SW 1271 (cell line): ENCODE measurements at regions not wholly inside any gene's neighbourhood (a gene's known extent, or its start where the extent isn't known, plus 50 kb on each side); places are given as distances from the start of the nearest gene placed in this dataset.
"Not testable (repeated sequence)": the region's sequence is repeated elsewhere in the genome, so short reads cannot be mapped to it uniquely, and the experiment has no call there.

ENCODE experiments used
- DNase-seq, 2 experiments: peaks; one replicate each; lab custom pipeline; 2025; lab: John Stamatoyannopoulos, UW

DNA sequence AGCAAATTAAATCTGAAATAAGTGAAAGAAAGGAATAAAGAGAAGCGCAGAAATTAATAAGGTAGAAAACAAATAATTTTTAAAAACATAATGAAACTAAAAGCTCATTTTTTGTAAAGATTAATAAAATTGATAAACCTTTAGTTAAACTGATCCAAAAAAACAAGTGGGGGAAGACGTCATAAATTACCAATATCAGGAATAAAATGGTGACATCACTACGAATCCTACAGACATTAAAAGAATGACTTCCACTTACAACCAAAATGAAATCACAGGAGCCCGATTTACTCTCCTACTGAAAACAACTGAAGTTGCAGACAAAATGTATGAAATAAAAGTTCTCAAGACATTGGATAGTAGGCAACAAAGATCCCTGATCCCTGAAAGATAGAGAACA is 68.1 kb upstream of the IFFO2 start:
- no peak for DNase-seq

DNA sequence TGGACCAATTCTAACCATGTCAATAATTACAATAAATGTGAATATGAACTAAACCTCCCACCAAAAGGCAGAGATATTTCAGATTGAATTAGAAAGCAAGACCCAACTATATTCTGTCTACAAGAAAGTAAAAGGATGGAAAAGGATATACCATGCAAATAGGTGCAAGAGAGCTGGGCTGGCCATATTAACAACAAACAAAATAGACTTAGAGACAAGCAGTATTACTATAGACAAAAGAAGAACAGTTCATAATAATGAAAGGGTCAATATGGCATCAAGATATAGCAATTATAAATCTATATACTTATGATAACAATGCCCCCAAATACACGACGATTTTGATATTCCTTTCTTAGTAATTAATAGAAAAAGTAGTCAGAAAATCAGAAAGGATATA is 67.3 kb upstream of the IFFO2 start:
- DNase-seq: no peak

DNA sequence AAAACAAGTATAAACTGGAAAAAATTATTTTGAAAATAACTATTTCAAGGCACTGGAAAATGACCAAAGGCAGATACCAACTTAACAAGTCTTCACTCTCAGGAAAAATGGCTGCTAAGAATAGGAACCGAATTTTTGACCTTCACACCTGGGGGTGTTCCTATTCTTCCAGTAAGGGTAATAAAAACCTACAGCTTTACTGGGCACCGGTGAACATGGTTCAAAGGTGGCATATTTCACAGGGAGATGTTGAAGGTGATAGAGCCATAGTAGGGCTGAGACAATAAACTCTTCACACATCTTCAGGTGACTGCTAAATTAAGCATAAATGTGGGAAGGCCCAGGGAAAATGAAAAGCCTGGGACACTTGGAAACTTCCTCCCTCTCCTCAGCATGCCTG is 65.4 kb upstream of the IFFO2 start:
- DNase-seq: no peak

DNA sequence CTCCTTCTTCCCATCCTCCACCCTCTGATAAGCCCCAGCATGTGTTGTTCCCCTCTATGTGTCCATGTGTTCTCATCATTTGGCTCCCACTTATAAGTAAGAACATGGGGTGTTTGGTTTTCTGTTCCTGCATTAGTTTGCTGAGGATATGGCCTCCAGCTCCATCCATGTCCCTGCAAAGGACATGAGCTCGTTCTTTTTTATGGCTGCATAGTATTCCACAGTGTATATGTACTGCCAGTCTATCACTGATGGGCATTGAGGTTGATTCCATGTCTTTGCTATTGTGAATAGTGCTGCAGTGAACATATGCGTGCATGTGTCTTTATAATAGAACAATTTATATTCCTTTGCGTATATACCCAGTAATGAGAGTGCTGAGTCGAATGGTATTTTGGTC is 62.8 kb upstream of the IFFO2 start:
- DNase-seq: not testable (repeated sequence)

DNA sequence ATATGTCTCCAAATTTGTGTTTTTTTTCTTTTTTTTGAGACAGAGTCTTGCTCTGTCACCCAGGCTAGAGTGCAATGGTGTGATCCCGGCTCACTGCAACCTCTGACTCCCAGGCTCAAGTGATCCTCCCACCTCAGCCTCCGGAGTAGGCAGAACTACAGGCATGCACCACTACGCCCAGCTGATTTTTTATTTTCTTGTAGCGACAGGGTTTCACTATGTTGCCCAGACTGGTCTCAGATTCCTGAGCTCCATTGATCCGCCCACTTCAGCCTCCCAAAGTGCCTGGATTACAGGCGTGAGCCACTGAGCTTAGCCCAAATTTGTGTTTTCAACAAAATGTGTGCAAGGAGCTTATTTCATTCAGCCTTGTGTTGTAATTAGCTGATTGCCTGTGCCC is 59.0 kb upstream of the IFFO2 start:
- DNase-seq: no peak

DNA sequence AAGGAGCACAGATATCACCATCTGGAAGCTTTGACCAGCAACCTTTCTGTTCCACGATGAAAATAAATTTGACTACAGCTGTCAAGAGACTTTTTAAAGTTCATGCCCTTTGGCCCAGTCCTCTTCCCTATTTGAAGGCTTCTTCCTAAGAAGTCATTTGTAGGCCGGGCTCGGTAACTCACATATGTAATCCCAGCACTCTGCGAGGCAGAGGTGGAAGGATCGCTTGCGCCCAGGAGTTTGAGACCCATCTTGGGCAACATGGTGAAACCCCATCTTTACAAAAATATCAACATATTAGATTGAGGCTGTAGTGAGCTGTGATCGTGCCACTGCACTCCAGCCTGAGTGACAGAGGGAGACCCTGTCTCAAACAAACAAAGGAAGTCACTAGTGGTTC is 58.3 kb upstream of the IFFO2 start:
- no peak for DNase-seq

DNA sequence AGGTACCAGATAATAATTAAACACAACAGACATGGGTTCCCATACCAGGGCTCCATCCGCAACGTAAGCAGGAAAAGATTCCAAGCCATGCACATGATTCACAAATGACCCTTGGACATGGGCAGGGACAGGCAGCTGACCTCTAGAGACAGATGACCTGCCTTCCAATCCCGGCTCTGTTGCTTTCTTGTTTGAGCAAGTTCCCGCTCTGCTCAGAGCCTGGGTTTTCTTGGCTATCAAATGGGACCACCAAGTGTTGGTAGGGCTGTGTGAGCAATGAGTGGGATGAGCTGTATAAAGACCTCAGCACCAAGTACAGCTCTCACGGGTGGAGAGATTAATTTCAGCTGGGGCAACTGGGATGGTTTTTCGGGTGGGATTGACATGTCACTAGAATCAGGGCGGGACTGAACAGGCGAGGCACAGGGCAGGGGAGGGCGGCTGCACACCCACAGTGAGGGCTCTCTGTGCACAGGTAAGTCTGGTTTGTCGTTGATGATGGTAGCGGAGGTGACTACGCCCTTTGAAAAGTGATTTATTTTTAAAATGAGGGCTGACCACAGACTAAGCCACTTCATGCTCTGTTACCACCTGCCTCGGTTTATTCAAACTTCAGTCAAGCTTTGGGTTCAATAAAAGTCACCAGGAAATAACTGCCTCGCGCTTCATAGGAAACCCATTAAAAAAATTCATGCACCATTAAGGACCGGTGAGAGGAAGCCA is 57.5 kb upstream of the IFFO2 start:
- DNase-seq: no peak

DNA sequence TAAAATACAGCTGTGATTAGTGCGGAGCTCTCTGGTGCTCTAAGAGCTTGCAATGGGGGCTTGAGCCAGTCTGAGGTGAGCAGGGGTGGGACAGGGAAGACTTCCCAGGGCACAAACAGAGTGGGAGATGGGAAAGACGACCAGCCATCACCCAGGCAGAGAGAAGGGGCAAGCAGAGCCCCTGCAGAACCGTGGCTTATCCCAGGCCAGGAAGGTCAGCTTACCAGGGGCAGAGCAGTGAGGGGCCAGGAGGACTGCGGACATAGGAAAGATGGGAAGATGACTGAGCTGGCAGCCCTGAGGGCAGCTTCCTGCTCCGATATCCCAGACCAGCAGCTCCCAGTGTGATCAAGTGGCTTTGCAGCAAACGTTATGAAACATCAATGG is 55.4 kb upstream of the IFFO2 start:
- no peak for DNase-seq

DNA sequence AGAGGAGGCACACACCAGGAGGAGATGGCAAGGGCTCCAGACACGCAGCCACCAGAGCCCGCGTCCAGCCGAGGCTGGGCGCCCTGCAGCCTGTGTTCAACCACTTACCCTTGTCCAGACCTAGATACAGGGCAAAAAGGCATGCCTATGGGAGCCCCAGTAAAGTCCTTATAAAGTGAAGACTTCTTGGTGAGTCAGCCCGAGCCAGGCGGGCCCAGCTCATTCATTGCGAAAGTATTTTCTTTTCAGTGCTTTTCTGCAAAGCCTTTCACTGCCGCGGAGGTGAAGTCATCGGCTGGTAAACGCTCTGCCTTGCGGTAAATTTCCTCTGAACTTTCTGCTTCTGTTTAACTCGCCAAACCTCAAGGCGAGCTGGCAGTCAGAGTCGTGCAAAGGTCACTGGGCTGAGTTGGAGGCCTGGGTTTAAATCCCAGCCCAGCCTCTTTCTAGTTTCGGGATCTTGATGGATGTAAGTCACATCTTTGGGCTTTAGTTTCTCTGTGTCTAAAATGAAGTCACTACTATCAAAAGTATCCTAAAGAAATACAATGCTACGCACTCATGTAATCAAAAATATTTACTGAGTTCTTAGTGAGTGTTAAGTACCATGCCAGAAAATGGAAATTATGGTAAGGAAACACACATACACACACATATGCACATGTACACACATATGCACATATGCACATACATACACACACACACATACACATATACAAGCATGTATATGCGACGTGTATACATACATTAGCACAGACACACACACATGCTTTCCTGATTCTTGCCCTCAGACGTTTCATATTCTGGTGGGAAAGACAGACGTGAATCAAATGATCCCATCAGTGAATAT is 54.7 kb upstream of the IFFO2 start:
- peak; percentile 87 to 92 for DNase-seq

DNA sequence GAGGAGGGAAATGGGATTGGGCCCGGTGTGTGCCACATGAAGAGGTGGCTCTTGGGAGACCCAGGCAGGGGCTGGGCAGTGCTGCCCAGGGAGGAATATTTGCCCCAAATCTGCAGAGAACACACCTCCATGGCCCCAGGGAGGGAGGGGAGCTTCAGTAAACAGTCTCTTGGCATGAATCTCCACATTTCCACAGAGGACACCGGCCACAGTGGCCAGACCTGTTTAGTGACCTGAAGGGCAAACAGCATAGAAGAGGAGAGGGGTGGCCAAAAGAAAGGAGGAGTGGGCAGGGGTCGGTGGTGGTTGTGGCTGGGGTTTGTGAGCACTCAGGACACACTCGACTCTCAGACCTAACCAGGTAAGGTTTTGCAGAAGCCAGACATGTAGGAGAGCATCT is 54.0 kb upstream of the IFFO2 start:
- no peak for DNase-seq

DNA sequence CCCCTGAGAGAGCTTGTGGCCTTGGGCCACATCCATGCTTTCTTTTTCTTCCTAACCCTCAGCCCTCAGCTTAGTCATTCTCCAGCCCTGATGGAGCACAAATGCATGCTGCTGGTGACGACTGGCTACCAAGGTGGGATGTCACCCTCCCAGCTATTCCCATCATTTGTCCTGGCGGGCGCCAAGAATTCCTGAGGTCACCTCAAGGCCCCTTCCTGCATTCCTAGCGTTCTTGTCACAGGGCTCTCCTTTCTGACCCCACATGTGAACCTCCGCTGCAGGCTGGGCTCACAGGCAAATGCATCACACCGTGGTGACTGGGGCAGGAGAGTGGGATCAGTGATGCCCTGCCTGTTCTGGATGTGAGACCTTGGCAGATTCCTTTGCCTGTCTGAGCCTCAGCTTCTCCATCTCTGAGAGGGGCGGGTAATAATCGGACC is 53.4 kb upstream of the IFFO2 start:
- peak; percentile 86 to 87 for DNase-seq

DNA sequence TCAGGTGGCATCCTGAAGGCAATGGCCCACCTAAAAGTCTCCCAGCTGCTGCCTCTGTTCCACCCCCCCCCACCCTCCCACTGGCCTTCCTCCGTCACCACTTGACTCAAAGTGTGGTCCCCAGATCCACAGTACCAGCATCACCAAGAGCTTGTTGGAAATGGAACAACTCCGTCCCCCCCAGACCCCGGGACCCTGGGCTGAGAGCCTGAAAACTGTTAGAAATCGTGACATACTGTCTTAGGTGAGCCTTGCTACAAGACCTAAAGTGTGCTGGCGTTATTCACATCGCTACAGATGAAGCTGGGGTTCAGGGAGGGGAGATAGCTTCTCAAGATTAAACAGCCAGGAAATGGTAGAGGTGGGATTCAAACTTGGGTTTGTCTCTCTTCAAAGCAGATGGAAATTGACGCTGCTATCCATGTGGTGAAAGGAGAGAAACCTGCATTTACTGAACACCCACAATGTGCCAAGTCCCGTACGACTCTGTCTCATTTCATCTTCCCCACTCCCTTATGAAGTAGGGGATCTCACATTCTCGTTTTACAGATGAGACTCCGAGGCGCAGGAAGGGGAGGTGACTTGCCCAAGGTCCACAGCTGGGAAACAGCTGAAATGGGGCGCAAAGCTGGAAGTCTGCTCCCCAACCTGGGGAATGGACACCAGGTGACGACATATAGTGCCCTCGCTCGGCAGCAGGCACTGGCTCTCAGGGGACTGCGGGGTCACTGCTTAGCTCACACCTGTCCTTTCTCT is 52.8 kb upstream of the IFFO2 start:
- no peak for DNase-seq

DNA sequence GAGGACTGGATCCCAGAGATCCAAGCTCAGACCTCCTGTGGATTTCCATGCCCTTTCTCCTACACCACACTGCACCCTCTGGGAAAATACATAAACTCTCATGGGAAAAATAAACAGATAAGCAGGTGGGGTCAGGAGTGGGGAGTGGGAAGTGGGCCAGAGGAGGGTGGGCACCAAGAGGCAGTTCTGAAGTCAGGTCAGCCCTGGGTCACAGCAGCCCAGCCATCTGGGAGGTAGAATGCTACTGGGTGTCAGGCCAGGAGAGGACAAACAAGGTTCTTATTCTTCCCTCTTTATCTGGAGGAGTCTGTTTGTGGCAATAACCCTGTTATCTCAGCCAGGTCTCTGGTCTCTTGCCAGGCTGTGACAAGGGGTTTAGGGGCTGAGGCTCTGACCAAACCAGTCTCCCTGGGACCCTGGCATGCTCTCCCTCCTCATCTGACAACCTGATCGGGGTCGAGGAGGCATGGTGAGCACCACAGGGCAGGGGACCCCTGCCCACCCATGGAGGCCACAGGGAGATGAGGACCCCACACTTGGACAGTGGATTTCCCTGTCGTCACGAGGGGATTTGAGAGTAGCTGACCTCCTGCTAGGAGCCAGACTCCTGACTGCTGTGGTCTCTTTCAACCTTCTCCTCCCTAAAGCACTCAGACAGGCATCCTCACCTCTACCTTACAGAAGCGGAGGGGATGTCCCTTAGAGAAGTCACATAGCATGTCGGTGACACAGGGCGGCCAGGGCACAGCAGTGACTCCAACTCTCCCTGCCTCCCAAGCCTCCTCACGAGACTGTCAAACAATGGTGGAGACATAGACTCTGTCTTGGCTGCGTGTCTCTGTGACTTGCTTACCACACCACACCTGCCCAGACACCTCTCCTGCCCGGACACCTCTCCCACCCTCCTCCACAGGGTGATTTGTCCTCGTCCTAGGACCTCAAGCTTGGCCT is 51.3 kb upstream of the IFFO2 start:
- DNase-seq: no peak

DNA sequence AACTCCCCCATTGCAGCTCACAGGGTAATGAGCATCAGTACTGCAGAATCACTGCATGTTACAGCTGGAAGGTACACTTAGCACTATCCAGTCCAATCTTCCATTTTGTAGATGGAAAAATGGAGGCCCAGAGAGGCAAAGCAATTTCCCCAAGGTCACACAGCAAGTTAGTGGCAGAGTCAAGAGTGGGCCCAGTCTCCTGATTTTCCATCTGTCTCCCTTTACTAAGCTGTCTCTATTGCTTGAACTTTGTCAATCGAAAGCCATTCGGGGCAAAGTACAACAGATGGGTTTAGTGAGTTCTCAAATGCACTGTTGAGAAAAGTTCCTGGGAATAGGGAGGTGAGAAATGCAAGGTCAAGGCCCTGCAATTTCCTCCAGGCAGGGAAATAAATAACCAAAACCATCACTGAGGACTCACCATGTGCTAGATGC is 50.4 kb upstream of the IFFO2 start:
- DNase-seq: no peak
